NCI-H2171 treated with DMSO at 0.1 percent for 48 hours (cell line): ENCODE measurements at regions not wholly inside any gene's neighbourhood (a gene's known extent, or its start where the extent isn't known, plus 50 kb on each side); places are given as distances from the start of the nearest gene placed in this dataset.
"Not testable (repeated sequence)": the region's sequence is repeated elsewhere in the genome, so short reads cannot be mapped to it uniquely, and the experiment has no call there.

Experiments
- DNase-seq: peaks from one replicate; lab custom pipeline; 2025; lab: John Stamatoyannopoulos, UW

DNA sequence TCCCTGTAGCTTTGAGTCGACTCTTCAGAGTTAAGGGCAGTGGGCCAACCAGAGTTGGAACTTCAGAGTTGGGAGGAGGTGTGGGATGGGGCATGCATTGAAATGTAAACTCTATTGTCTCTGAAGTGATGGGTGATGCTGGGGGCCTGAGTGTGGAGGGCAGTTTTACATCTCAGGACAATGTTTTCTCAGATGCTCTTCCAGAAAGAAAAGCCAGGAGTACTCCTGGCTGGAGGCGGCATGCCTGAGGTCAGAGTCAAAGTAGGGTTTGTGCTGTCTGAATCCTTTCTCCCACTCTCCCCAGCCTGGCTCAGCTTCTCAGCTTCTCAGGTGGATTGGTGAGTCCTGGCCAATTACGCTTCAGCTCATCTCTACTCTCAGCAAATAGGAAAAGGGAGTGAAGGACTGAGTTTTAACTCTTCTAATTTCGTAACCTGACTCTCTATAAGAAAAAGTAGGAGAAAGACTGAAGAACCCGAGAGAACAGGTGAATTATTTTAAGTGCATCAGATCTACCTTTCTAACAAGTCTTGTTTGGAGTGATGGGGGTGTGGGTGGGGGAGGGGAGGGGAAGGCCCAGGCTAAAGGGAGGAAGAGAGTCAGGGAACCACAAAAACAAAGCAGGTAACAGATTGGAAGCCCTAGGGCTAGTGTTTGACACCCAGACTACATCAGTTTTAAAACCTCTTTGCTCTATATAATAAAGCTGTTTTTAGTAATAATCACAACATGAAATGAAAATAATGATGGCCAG is 107.5 kb upstream of the PELI1 start:
- DNase-seq = no peak

DNA sequence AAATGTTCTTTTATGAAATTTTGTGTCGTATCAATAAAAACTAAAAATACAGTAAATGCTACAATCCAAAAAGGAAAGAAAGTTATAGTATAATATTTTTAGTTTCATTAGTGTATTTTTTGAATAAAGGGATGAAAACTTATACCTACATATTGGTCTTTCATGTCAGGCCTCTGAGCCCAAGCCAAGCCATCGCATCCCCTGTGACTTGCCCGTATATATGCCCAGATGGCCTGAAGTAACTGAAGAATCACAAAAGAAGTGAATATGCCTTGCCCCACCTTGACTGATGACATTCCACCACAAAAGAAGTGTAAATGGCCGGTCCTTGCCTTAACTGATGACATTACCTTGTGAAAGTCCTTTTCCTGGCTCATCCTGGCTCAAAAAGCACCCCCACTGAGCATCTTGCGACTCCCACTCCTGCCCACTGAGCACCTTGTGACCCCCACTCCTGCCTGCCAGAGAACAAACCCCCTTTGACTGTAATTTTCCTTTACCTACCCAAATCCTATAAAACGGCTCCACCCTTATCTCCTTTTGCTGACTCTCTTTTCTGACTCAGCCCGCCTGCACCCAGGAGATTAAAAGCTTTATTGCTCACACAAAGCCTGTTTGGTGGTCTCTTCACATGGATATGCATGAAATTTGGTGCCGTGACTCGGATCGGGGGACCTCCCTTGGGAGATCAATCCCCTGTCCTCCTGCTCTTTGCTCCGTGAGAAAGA is 108.2 kb upstream of the PELI1 start:
- not testable (repeated sequence) for DNase-seq

DNA sequence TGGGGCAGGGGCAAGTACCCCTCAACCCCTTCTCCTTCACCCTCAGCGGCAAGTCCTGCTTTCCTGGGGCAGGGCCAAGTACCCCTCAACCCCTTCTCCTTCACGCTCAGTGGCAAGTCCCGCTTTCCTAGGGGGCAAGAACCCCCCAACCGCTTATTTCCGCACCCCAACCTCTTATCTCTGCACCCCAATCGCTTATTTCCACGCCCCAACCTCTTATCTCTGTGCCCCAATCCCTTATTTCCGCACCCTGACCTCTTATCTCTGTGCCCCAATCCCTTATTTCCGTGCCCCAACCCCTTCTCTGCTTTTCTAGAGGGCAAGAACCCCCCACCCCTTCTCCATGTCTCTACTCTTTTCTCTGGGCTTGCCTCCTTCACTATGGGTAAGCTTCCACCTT is 109.2 kb upstream of the PELI1 start:
- not testable (repeated sequence) for DNase-seq

DNA sequence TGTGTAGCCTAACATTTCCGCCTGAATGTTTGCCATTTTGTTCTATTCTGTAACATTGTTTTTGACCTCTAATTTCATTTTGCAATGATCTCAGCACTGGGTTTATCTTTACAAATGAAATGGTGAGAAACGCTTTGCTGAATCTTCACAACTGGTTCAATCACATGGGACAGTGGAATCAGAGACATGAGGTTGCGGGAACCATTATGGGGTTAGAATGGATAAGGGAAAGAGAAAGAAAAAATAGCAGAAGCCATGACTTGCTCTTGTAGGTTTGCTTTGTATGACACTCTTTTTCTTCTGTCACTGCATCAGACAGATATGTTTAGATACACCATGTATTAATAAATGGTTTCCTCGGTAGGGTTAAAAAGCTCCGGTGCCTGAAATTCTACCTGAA is 114.3 kb upstream of the PELI1 start:
- no peak for DNase-seq

DNA sequence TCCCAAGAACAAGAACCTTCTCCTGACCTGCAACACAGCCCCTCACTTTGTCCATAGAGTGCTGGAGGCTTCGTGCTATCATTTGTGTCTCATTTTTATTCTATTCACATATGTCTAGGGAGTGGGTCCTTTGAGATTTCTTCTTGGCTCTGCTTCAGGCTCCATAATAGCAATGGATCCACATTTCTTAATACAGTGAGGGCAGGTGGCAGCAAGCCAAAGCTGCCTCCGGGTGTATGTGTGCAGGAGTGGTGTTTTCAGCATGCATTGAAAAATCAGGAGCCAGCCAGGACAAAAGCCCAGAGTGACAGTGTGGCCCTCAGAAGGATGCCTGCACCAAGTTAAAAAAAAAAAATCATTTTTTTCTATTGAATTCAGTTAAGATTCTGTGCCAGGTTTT is 115.1 kb upstream of the PELI1 start:
- DNase-seq = peak; percentile 69

DNA sequence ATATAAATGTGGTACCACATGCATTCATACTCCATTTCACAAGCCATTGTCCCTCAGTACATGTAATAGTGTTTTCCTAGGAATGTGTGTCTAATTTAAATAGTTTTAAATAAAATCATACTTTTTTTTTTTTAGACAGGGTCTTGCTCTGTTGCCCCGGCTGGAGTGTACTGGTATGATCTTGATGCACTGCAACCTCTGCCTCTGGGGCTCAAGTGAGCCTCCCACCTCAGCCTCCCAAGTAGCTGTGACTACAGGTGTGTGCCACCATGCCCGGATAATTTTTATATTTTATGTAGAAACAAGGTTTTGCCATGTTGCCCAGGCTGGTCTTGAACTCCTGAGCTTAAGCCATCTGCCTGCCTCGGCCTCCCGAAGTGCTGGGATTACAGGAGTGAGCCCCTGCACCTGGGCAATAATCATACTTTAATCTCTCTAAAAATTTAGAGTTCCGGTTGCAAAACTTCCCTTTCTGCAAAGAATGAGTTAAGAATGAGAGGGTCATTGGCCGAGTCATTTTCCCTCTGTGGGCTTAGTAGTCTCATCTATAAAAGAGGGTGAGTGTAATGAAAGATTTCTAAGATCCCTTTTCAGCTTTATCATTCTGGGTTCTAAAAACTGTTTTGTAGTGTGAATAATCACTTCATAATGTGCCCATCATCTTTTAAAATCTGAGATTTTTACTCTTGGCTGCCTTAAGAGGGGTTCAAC is 116.0 kb upstream of the PELI1 start:
- DNase-seq = no peak

DNA sequence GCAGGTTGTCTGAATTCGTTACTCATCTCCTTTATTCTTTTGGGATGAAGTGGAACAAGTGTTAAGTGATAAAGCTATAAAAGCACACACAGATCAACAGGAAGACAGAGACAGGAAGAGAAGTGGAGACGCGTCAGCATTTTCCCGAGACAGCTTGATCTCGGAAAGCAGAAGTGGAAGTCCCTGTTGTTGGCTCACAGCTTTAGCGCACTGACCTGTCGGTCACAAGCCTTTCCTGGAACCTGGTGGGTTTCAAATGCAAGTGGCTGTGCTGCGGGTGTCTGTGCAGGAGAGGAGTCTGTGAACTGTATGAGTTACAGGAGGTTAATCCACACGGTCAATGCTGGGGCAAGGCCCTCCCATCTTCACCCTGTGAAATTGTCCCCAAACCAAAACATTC is 116.6 kb upstream of the PELI1 start:
- DNase-seq = no peak

DNA sequence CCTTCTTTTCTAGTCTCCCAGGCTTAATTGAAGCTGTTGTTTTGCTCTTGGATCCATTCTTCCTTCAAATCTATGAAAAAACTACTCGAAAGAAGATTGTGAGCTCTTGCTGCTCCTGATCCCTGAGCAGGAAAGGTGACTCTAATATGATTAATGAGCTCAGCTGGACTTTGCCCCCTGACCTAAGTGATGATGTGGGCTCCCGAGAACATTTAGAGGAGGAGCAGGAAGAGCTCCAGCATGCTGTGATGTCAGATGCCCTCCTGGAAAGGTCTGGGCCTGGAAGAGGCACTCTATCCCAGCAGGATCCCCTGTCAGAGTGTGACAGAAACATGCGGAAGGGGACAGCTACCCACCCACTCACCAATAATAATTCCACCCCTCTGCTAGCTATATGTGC is 117.9 kb upstream of the PELI1 start:
- no peak for DNase-seq

DNA sequence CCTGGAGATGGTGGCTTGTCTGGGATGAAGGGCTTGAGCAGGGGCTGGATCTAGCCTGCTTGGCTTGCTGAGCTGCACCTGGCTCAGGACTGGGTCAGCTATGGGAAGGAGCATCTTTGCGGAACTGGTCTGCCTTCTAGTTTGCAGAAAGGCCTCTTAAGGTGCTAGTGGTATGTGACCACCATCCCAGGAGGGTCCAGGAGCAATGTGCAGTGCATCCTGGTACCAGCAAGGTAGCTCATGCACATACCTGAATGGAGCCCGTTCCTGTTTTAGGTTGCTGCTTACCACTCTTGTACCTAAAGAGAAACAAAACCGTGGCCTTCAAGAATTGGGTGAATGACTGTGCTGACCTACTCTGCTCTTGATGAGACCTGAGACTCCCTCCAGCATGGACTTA is 118.6 kb upstream of the PELI1 start:
- DNase-seq = no peak

DNA sequence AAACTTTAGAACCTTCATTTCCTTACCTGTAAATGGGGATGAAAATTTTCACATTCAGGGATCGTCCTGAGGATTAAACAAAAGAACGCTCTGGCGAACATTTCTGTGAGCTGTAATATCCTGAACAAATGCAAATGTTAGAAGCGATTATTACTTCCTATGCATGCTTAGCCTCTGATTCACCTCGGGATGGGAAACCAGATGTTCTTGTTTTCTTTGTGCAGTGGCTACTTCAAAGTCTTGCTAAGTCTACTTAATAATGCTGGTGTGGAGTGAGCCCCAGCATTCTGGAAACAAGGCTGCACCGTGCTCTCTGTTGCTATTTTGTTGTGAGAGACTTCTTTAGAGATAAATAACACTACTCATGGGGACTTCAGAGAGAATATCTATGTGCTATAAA is 119.1 kb upstream of the PELI1 start:
- no peak for DNase-seq

DNA sequence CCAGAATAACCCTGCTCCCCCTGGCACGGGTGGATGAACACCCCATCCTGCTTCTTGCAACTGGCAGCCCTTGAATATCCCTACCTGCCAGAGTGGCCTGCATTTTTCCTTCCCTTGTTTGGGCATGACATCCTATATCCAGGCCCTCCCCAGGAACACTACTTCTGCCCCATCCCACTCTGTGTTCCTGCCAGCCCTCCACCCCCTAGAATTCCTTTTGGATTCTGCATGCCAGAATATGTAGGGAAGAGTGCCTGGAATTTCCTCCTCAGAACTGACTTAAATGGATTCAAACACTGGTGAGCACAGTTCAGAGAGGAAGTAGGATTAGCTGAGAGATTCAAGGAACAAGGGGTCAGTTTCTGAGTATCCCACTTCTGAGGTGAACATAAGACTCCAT is 123.5 kb upstream of the PELI1 start:
- no peak for DNase-seq

DNA sequence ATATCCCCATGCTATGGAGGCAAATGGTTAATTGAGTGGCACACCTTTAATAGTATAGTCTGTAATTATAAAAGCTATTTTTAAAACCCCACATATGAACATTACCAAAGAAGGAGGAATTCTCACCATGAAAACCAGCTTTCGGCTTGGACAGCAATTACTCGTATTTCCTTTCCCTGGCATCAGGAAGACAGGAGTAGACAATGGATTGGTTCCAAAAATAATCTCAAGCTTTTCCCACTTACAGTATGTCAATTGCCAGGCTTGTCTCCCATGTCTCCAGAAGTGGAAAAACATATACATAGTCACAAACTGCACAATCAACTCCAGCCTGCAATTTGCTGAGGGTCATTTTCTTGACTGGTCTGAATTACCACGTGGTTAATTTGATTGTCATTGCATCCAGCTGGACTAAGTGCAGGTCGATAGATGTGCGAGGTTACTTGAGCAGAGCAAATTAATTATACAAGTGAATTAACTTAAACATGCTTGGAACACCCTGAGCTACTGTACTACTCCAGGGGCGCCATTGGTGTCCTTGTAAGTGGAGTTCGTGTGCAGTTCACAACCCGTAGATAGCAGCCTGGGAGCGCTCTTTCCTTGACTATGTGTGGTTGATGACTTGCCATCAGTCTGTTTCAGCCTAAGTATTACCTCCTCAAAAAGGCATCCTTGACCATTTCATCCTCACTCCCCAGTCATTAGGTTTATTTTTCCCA is 124.3 kb upstream of the PELI1 start:
- no peak for DNase-seq

DNA sequence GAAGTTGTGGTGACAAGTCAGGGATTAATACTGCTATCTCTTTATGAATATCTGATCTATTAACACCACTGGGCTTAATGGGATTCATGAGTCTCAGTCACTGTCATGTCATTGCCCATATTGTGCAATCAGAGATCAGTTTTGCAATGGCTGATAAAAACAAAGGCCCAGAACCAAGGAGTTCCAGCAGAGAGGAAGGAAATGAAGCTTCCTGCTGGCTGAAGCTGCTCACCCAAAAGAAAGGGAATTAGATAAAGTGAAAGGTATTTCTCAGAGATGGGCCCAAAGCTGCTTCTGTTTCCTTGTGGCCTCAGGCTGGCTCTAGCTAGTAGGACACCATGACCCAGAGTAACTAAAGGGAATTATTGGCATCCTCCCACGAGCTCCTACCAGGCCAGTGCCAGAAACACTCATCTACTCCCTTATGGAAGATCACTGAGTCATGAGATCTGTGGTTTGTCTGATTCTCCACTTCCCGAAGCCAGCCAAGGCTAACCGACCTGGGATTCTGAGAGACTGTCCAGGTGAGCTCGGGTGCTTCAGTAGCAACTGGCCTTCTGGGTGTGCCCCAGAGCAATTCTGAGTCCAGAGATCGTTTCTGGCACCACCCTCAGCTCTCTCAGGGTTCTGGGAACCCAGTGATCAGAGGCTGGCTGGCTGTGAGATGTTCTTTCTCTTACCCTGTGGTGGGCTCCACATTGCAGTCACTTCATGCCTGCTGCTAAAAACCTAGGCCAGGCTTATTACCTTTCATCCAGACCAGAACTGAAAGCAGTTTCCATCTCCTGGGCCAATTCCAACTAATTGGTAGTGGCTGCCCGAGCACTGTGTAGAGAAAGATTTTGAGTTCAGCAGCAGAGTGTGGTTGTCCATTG is 129.5 kb upstream of the PELI1 start:
- no peak for DNase-seq

DNA sequence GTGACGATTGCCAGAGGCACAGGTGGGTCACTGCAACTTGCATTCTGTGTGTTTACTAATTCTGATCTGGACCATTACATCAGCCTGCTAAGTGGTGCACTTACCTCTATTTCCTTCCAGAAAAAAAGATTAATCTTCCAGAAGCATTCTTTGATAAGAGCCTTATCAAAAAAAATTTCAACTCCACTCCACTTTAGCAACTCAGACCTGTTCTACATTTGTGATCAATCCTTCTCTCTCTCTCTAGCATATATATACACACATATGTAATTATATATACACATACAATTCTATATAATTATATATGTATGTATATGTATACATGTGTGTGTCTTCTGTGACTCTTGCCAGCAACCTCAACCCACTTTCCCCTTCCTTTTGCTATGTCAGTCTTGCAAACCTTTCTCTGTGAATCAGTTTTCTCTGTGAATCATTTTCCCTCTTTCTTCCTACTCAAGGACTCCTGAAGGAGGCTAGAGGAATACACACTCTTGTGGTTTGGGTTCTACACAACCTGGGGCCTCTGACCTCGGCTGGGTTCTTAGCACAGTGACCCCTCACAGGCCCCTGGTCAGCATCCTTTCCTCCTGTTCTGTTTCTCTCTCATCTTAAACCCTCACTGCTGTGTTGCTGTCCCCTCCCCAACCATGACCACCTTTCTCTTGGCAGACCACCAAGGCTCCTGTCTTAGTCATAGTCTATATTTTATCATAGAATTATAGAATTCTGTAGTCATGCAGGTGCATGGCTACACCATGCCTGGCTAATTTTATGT is 130.4 kb upstream of the PELI1 start:
- no peak for DNase-seq

DNA sequence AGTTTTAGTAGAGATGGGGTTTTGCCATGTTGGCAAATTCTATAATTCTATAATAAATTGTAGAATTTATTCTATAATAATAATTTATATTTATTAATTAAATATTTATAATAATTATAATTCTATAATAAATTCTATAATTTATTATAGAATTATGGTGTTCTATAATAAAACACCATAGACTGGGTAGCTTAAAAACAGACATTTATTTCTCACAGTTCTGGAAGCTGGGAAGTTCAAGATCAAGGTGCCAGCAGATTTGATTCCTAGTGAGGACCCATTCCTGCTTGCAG is 130.9 kb upstream of the PELI1 start:
- no peak for DNase-seq

DNA sequence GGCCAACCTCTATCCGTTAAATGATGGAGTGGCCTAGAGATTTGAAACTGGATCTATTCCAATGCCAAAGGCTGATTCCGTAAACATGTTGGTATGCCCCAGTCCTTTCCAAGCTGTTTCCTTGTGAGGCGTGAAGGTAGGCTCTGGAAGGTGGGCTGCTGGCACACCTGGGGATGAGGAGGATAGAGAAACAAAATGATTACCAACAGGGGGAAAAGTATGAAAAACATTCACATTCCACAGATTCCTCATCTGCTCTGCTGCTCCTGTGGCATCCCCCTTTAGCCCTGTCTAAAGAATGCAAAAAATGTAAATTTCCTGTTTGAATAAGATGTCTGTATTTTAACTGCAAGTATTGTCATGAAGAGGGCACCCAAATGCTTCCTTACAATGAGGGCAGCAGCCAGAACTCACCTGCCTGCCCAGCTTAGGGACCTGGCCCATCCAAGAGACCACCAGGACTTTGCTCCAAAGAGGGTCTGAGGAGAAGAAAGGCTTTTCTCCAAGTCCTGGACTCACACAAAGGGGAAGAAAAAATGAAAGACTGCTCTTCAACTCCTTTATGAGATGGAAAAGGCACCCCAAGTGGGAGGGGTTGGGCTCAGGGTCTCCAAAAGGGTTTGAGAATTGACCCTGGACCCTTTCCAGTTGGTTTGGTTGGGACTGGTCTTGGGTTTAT is 132.3 kb upstream of the PELI1 start:
- no peak for DNase-seq

DNA sequence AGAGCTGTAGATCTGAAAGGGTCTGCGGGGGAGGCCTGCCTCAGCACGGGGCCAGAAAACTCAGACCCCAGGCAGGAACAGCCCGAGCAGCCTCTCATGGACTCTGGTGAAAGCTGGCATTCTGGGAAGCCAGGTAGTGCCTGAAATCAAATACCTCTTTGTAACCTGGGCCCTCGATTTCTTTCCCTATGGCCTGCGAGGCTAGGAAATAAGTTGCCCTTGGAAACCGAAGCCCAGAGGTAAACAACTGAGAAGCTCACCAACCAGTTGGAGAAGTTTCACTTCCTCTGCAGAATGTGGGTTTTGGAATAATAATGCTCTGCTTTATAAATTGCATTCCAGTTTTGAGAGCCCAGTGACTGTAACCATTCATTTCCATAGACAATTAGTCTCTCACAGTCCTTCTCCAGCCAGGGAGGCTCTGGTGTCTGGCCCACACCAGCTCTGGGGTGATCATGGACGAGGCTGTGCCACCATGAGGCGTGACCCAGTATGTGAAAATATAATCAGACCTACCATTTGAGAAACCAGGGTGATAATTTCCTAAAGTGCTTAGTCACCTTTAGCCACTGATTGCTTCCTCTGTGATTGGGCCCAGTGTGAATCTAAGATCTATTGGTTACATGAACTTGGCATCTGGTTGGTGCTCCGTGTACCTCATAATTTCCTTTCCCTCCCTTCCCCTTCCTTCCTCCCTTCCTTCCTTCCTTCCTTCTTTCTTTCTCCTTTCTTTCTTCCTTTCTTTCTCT is 133.1 kb upstream of the PELI1 start:
- DNase-seq = no peak

DNA sequence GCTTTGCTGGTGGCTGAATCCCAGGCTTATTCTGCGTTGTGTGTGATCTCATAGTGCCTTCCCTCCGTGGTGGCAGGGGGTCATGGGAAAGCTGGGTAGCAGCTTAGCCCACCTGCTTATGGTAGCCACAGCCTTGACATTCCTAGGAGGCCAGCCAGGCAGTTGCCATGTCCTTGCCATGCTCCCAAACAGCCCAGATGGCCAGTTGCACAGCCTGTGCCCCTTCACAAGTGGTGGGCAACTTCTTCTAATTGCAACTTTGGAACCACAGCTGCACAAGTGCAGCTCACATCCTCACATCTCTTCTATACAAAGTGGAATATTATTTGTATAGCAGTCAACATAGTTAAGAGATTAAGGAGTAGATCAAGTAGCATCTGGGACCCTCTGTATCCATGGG is 136.6 kb upstream of the PELI1 start:
- DNase-seq = not testable (repeated sequence)

DNA sequence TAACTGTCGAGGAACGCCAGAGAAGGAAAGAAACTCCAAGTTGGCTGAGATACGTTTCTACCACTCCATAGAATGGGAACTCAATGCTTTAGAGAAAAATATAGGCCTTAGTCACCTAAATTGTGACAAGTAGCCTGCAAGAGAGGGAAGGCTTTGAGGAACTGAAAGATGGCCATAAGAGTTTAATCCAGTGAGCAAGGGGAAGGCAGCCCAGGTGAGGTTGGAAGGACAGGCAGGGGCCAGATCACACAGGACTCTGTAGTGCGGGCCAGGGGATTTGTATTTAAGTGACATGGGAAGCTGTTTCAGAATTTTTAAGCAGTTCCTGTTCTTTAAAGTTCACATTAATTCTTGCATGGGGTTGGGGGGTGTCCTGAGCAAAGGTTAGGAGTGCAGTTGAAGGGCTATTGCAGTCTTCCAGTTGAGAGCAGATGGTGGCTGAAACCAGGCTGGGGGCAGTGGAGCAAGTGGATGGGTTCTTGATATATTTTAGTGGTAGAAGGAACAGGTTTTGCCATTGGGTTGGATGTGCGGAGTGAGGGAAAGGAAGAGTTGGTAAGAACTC is 138.9 kb upstream of the PELI1 start:
- no peak for DNase-seq
